Esophagus muscularis mucosa (tissue), 3 donors: ENCODE measurements at regions not wholly inside any gene's neighbourhood (a gene's known extent, or its start where the extent isn't known, plus 50 kb on each side); places are given as distances from the start of the nearest gene placed in this dataset.

Source experiments
- EP300 ChIP-seq: sonication (generic); formaldehyde crosslinking; IDR thresholded peaks from one replicate; pipeline ENCODE4 v1.6.1; 2017; ENCODE audit warnings: antibody characterized with exemption
- TF ChIP-seq, protein P1 (sequence below), 3 experiments: fragments of 200-600 bp in 2 of 3; fragments of 450-650 bp in 1 of 3; sonication (generic) in 2 of 3; IDR thresholded peaks; one replicate each; pipeline ENCODE4 v1.5.1; 2017 to 2019; ENCODE audit warnings: antibody characterized with exemption in 3 of 3, mild to moderate bottlenecking in 2 of 3, moderate library complexity in 1 of 3

DNA sequence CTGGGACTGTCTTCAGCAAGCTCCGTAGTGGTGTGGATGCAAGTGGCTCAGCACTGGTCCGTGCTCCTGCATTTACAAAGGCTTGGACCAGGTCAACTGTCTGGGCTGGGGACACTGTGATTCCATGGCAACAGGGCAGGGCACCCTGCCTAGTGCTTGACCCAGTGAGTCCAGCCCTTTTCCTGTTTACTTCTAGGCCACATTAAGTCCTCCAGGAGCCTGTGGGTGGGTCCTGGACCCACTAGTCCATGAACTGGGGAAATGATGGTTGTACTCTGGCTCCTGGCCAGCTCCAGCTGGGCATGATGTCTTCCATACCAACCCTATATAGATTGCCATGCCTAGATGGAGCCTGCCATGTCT, 152.0 kb downstream of the RPS24 start:
- TF ChIP-seq, protein P1, sequence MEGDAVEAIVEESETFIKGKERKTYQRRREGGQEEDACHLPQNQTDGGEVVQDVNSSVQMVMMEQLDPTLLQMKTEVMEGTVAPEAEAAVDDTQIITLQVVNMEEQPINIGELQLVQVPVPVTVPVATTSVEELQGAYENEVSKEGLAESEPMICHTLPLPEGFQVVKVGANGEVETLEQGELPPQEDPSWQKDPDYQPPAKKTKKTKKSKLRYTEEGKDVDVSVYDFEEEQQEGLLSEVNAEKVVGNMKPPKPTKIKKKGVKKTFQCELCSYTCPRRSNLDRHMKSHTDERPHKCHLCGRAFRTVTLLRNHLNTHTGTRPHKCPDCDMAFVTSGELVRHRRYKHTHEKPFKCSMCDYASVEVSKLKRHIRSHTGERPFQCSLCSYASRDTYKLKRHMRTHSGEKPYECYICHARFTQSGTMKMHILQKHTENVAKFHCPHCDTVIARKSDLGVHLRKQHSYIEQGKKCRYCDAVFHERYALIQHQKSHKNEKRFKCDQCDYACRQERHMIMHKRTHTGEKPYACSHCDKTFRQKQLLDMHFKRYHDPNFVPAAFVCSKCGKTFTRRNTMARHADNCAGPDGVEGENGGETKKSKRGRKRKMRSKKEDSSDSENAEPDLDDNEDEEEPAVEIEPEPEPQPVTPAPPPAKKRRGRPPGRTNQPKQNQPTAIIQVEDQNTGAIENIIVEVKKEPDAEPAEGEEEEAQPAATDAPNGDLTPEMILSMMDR (IDR thresholded peaks at IDR 0.05): no peak
- no peak for TF ChIP-seq EP300
